Stomach (tissue), 8 donors: ENCODE measurements at regions not wholly inside any gene's neighbourhood (a gene's known extent, or its start where the extent isn't known, plus 50 kb on each side); places are given as distances from the start of the nearest gene placed in this dataset.
A peak's percentile ranks its signal among the peaks of the same experiment; 100 is the strongest.

ENCODE experiments used
- DNase-seq, 2 donors: peaks; one replicate each; pipeline versions ENCODE4 v3.0.0 to v3.0.0-alpha.2; 2013 to 2019
- H3K27ac ChIP-seq, 5 donors: fragments of 200-600 bp in 4 of 5; sonication (generic) in 4 of 5; one replicate each; pipeline ENCODE4 v1.5.1; 2013 to 2019; ENCODE audit warnings: mild to moderate bottlenecking in 1 of 5, moderate library complexity in 1 of 5
- H3K27me3 ChIP-seq, 3 donors: fragments of 200-600 bp; sonication (generic); one replicate each; pipeline ENCODE4 v1.5.1; 2017 to 2019; ENCODE audit warnings: mixed run types in 1 of 3
- H3K36me3 ChIP-seq, 4 donors: fragments of 200-600 bp; sonication (generic); 1 replicate in 3 of 4; 2 replicates in 1 of 4; pipeline ENCODE4 v1.5.1; 2016 to 2019
- H3K4me1 ChIP-seq, 4 donors: fragments of 200-600 bp; sonication (generic); one replicate each; pipeline ENCODE4 v1.5.1; 2016 to 2019
- H3K4me3 ChIP-seq, 4 donors: fragments of 200-600 bp; sonication (generic) in 3 of 4; one replicate each; pipeline ENCODE4 v1.5.1; 2016 to 2019; ENCODE audit warnings: mild to moderate bottlenecking in 1 of 4
- H3K9me3 ChIP-seq, 4 donors: fragments of 200-600 bp; sonication (generic); one replicate each; pipeline ENCODE4 v1.5.1; 2016 to 2019
- EP300 ChIP-seq: sonication (generic); formaldehyde crosslinking; IDR thresholded peaks from one replicate; pipeline ENCODE4 v1.6.1; 2017; ENCODE audit warnings: antibody characterized with exemption
- POLR2A ChIP-seq, 4 donors: fragments of 450-650 bp; IDR thresholded peaks; one replicate each; pipeline ENCODE4 v1.6.1; 2016; ENCODE audit warnings: antibody characterized with exemption in 4 of 4, control low read depth in 2 of 4, mild to moderate bottlenecking in 1 of 4, moderate library complexity in 1 of 4
- POLR2AphosphoS5 ChIP-seq, 3 donors: sonication (generic); formaldehyde crosslinking; IDR thresholded peaks; one replicate each; pipeline ENCODE4 v1.6.1; 2016; ENCODE audit warnings: antibody characterized with exemption in 3 of 3
- WGBS, 5 donors: extraction: QIAGEN DNeasy Blood & Tissue Kit in 3 of 5; methylation state at CpG; one replicate each; pipeline versions ENCODE4 v1.1.5 to v1.1.7; 2013 to 2018; 5-methylcytosine and 5-hydroxymethylcytosine counted together
- intact Hi-C: fragments of 100-400 bp; cut with DNase I; formaldehyde crosslinking; loops from one replicate; pipeline ENCODE4 v1.15.1; 2023; ENCODE audit warnings: low total_unique reads
- TF ChIP-seq, protein P1 (sequence below), 7 experiments: fragments of 450-650 bp in 4 of 7; fragments of 200-600 bp in 3 of 7; sonication (generic) in 3 of 7; IDR thresholded peaks; one replicate each; pipeline ENCODE4 v1.5.1; 2016 to 2019; ENCODE audit warnings: antibody characterized with exemption in 7 of 7, control low read depth in 2 of 7, mild to moderate bottlenecking in 1 of 7
- donor health status: healthy with polysubstance abuse.
- donor health status: Bipolar disorder and iron deficiency.
- donor health status: healthy.

DNA sequence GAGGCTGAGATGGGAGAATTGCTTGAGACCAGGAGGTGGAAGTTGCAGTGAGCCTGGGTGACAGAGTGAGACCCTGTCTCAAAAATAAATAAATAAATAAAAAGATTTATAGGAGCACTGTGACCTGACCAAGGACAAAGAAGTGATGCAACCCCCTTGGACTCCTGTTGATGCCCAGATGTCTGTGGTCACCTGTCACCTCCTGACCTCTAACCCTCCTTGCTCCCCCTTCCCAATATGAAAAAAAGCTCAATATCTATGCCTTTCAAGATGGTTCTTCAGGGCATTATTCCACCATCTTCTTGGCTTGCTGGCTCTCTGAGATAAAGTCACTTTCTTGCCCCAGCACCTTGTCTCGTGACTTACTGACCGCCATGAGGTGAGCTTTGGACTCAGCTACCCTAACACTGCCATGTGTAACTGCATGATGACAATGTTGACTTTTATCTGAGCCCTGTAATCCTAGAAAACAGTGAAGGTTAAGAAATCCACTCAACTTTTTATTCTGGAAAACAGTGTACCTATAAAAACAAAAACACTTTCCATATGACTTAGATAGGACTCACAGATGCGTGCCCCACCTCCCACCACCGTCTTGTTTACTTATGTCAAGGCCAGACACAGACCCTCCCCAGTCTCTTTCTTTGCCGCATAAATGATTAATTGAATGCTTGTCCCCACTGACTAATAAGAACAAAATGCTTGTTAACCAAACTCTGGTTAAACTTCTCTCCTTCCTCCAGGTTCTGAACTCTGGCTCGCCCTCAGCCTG, 360.5 kb downstream of the BUD13 start:
- 25 to 53% (median 36%) methylated on average over 6 of the region's 6 CpGs for WGBS, 5 donors
- H3K27me3 ChIP-seq = peaks cover 0 to 21% (median 4%) of the 10 kb centered on the region in 3 donors
- TF ChIP-seq EP300 (no peak), POLR2AphosphoS5 (IDR thresholded peaks at IDR 0.05) (no peak), POLR2A (IDR thresholded peaks at IDR 0.05) (no peak)
- TF ChIP-seq, protein P1, sequence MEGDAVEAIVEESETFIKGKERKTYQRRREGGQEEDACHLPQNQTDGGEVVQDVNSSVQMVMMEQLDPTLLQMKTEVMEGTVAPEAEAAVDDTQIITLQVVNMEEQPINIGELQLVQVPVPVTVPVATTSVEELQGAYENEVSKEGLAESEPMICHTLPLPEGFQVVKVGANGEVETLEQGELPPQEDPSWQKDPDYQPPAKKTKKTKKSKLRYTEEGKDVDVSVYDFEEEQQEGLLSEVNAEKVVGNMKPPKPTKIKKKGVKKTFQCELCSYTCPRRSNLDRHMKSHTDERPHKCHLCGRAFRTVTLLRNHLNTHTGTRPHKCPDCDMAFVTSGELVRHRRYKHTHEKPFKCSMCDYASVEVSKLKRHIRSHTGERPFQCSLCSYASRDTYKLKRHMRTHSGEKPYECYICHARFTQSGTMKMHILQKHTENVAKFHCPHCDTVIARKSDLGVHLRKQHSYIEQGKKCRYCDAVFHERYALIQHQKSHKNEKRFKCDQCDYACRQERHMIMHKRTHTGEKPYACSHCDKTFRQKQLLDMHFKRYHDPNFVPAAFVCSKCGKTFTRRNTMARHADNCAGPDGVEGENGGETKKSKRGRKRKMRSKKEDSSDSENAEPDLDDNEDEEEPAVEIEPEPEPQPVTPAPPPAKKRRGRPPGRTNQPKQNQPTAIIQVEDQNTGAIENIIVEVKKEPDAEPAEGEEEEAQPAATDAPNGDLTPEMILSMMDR (IDR thresholded peaks at IDR 0.05) = no peak
- no peaks in the 10 kb centered on the region for H3K36me3 ChIP-seq
- DNase-seq = peak in 1 of 2 donors; percentile 32
- peaks cover 0 to 10% (median 0%) of the 10 kb centered on the region in 4 donors for H3K4me1 ChIP-seq
- no peak overlapping the region for H3K4me3 ChIP-seq
- H3K27ac ChIP-seq = no peak overlapping the region
- intact Hi-C loops = no loop called here
- no peaks in the 10 kb centered on the region for H3K9me3 ChIP-seq

DNA sequence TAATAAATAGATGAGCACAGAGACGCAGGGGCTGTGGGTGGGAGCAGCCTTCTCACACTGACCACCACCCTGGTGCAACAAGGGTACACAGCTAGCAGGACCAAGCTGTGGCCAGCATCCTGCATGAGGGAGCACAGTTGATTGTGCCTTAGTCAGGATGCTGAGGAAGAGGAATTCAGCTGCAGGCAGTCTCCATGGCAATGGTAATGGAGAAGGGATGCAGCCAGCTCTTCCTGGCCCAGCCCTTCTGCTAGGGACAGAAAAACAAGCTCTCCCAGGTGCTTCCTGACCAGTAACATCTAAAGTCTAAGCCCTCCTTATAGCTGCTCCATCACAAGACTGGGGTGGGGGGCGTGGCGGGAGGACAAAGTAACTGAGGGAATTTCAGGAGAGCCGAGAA, 363.5 kb downstream of the BUD13 start:
- Histone ChIP-seq H3K27ac (no peak overlapping the region), H3K27me3 (peaks cover 0 to 18% (median 4%) of the 10 kb centered on the region in 3 donors), H3K4me1 (no peaks in the 10 kb centered on the region), H3K36me3 (no peaks in the 10 kb centered on the region), H3K9me3 (no peaks in the 10 kb centered on the region), H3K4me3 (no peak overlapping the region)
- TF ChIP-seq POLR2A (IDR thresholded peaks at IDR 0.05) (no peak), EP300 (no peak), POLR2AphosphoS5 (IDR thresholded peaks at IDR 0.05) (no peak)
- TF ChIP-seq, protein P1 (IDR thresholded peaks at IDR 0.05) = no peak
- intact Hi-C loops = no loop called here
- 69 to 92% (median 76%) methylated on average over 2 to 4 of the region's 4 CpGs for WGBS, 5 donors
- no peak for DNase-seq

DNA sequence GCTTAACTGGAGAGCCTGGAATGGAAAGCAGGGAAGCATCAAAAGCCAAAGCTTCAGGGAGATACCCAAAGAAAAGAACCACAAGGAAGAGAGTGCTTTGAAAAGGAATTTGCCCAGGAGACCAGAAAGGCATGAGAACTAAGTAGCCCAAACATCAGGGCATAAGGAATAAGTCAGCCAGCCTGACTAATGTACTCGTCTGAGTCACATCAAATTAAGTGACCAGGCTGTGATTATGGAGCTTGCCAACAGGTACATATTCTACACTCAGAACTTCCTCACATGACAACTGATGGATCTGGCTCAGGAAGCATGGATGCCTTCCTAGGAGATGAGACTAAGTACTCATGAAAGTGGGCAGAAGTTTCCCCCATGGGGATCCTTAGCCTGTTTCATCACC, 366.7 kb downstream of the BUD13 start:
- no peak overlapping the region for H3K27ac ChIP-seq
- H3K9me3 ChIP-seq = no peaks in the 10 kb centered on the region
- DNase-seq = no peak
- WGBS, 5 donors = 56 to 76% (median 60%) methylated on average over 1 of the region's 1 CpG
- intact Hi-C loops = no loop called here
- H3K27me3 ChIP-seq = peaks cover 0 to 12% (median 7%) of the 10 kb centered on the region in 3 donors
- H3K4me3 ChIP-seq = no peak overlapping the region
- no peaks in the 10 kb centered on the region for H3K4me1 ChIP-seq
- TF ChIP-seq POLR2AphosphoS5 (IDR thresholded peaks at IDR 0.05) (no peak), EP300 (no peak), POLR2A (IDR thresholded peaks at IDR 0.05) (no peak)
- TF ChIP-seq, protein P1 (IDR thresholded peaks at IDR 0.05) = no peak
- no peaks in the 10 kb centered on the region for H3K36me3 ChIP-seq

DNA sequence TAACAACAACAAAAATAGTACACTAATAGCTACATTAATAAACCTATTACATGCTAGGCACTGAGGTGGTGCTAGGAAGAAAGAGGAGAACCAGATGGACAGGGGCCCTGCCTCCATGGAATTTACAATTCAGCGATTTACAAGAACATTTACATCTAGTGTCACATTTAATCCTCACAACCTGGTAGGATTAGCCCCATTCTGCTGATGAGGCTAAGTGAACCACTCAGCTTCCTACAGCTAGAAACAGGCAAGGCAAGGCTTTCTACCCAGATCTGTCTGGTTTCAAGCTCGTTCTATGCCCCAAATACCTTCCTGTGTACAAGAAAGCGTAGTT, 368.4 kb downstream of the BUD13 start:
- Histone ChIP-seq H3K27me3 (peaks cover 0 to 4% (median 0%) of the 10 kb centered on the region in 3 donors), H3K9me3 (no peaks in the 10 kb centered on the region), H3K36me3 (no peaks in the 10 kb centered on the region), H3K27ac (no peak overlapping the region), H3K4me3 (no peak overlapping the region), H3K4me1 (no peaks in the 10 kb centered on the region)
- DNase-seq = no peak
- intact Hi-C loops = no loop called here
- WGBS, 5 donors = 51 to 67% (median 58%) methylated on average over 3 of the region's 3 CpGs
- TF ChIP-seq POLR2A (IDR thresholded peaks at IDR 0.05) = no peak
- TF ChIP-seq POLR2AphosphoS5 (IDR thresholded peaks at IDR 0.05) = no peak
- TF ChIP-seq, protein P1 (IDR thresholded peaks at IDR 0.05) = no peak
- TF ChIP-seq EP300 = no peak
